Left lung (tissue), 4 donors: ENCODE measurements at regions not wholly inside any gene's neighbourhood (a gene's known extent, or its start where the extent isn't known, plus 50 kb on each side); places are given as distances from the start of the nearest gene placed in this dataset.
"Not testable (repeated sequence)": the region's sequence is repeated elsewhere in the genome, so short reads cannot be mapped to it uniquely, and the experiment has no call there.

Experiments
- ATAC-seq: fragments of 200-7000 bp; cut with Tn5 transposase; one replicate; pipeline ENCODE4 v1.9.1; 2020; ENCODE audit warnings: moderate library complexity
- DNase-seq, 4 donors: peaks; one replicate each; pipeline ENCODE4 v3.0.0-alpha.2; 2013 to 2020
- H3K27ac ChIP-seq, 2 donors: fragments of 200-600 bp; sonication (generic) in 1 of 2; one replicate each; pipeline versions ENCODE4 v1.5.0 to v1.8.0; 2020 to 2021
- H3K27me3 ChIP-seq, 2 donors: fragments of 200-600 bp; sonication (generic) in 1 of 2; one replicate each; pipeline versions ENCODE4 v1.5.0 to v1.8.0; 2020 to 2021
- H3K36me3 ChIP-seq, 2 donors: fragments of 200-600 bp; sonication (generic) in 1 of 2; one replicate each; pipeline versions ENCODE4 v1.5.0 to v1.8.0; 2020 to 2021
- H3K4me1 ChIP-seq, 2 donors: fragments of 200-600 bp; one replicate each; pipeline ENCODE4 v1.8.0; 2021
- H3K4me3 ChIP-seq, 2 donors: fragments of 200-600 bp; sonication (generic) in 1 of 2; one replicate each; pipeline versions ENCODE4 v1.5.0 to v1.8.0; 2020 to 2021; ENCODE audit warnings: mild to moderate bottlenecking in 1 of 2
- H3K9me3 ChIP-seq, 2 donors: fragments of 200-600 bp; sonication (generic) in 1 of 2; one replicate each; pipeline versions ENCODE4 v1.5.0 to v1.8.0; 2020 to 2021
- CTCF ChIP-seq, 2 donors: fragments of 200-600 bp; sonication (generic) in 1 of 2; IDR thresholded peaks; one replicate each; pipeline versions ENCODE4 v1.5.0 to v1.8.0; 2021; ENCODE audit warnings: antibody characterized with exemption in 2 of 2
- intact Hi-C, 2 donors: fragments of 100-400 bp; cut with DNase I; formaldehyde crosslinking; loops; one replicate each; pipeline versions ENCODE4 v1.11.2 to v1.14.2; 2022
- donor health status: DM: no; HTN: yes; CAD: no.
- donor health status: DM: no; HTN: no; CAD: no.

GRCh38 chr3:153783106-153783505 lies 338.1 kb upstream of the ARHGEF26 start:
- no peaks in the 10 kb centered on the region for H3K27me3 ChIP-seq
- TF ChIP-seq CTCF (IDR thresholded peaks at IDR 0.05), result no peak
- no peaks in the 10 kb centered on the region for H3K9me3 ChIP-seq
- no peak overlapping the region for H3K27ac ChIP-seq
- H3K4me1 ChIP-seq, result no peaks in the 10 kb centered on the region
- DNase-seq, result peak in 2 of 4 donors; percentile 49 to 72
- intact Hi-C loops, result no loop called here
- no peak for ATAC-seq
- no peaks in the 10 kb centered on the region for H3K36me3 ChIP-seq
- no peak overlapping the region for H3K4me3 ChIP-seq

DNA sequence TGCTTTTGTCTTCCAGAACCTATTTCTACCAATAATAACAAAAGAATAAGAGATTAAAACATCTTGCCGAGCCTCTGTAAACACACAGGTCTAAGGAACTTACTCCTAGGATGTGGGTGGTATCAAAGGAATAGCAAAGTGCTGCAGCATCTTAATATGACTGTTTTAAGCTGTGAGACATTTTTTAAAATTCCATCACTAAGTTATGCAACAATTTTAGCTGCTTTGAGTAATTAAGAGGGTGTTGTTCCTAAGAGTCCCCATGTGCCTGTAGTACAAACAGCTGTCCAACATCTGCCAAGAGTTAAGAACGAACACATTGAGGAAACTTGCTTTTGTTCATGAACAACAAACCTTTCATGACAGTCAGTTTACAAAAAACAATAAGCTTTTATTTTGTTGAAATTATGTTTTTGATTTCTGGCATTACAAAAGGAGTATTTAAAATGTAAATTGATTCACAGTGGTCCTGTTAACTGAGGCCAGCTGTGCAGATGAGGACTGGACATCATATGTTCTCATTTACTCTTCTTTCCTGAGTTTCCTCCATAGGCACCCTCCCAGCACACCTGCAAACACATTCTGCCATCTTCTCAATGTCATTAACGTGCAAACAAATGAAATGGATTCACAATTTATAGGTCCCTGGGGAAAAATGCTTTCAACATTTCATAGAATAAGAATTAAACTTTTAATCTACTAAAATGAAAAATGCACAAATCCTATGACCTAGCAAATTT lies 337.3 kb upstream of the ARHGEF26 start:
- Histone ChIP-seq H3K27ac (no peak overlapping the region), H3K4me3 (no peak overlapping the region), H3K36me3 (no peaks in the 10 kb centered on the region), H3K27me3 (no peaks in the 10 kb centered on the region), H3K4me1 (no peaks in the 10 kb centered on the region), H3K9me3 (no peaks in the 10 kb centered on the region)
- TF ChIP-seq CTCF (IDR thresholded peaks at IDR 0.05), result no peak
- ATAC-seq (no peak), DNase-seq (peak in 2 of 4 donors; percentile 54 to 65)
- intact Hi-C loops, result no loop called here

DNA sequence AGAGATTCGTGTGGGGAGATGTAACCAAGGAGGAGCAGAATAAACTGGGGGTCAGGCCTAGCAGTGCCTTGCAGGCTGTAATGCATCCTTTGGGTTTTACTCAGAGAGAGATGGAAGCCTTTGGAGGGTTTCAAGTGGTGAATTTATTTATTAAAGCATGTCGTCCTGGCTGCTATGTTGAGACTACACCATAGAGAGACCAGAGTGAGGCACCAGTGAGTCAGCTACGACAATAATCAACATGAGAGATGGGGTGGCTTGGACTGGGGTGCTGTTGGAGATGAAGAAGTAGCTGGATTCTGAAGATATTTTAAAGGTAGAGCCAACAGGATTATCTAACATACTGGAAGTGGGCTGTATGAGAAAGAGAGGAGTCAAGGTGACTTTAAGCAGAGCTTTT lies 335.3 kb upstream of the ARHGEF26 start:
- DNase-seq (no peak), ATAC-seq (no peak)
- intact Hi-C loops, result no loop called here
- H3K27ac ChIP-seq, result no peak overlapping the region
- no peak for TF ChIP-seq CTCF (IDR thresholded peaks at IDR 0.05)
- H3K36me3 ChIP-seq, result no peaks in the 10 kb centered on the region
- H3K4me3 ChIP-seq, result no peak overlapping the region
- no peaks in the 10 kb centered on the region for H3K4me1 ChIP-seq
- no peaks in the 10 kb centered on the region for H3K27me3 ChIP-seq
- H3K9me3 ChIP-seq, result no peaks in the 10 kb centered on the region

- Histone ChIP-seq H3K36me3 (no peaks in the 10 kb centered on the region), H3K27me3 (no peaks in the 10 kb centered on the region), H3K9me3 (no peaks in the 10 kb centered on the region), H3K4me1 (no peaks in the 10 kb centered on the region), H3K27ac (no peak overlapping the region), H3K4me3 (no peak overlapping the region)
- TF ChIP-seq CTCF (IDR thresholded peaks at IDR 0.05), result no peak
- ATAC-seq (no peak), DNase-seq (no peak)
- intact Hi-C loops, result no loop called here
Observed at GRCh38 chr3:153789380-153789779, 331.8 kb upstream of the ARHGEF26 start.

DNA sequence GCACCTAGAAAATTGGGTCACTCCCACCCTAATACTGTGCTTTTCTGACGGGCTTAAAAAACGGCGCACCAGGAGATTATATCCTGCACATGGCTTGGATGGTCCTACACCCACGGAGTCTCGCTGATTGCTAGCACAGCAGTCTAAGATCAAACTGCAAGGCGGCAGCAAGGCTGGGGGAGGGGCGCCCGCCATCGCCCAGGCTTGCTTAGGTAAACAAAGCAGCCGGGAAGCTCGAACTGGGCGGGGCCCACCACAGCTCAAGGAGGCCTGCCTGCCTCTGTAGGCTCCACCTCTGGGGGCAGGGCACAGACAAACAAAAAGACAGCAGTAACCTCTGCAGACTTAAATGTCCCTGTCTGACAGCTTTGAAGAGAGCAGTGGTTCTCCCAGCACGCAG lies 324.1 kb upstream of the ARHGEF26 start:
- H3K9me3 ChIP-seq, ATAC-seq, intact Hi-C loops, H3K4me3 ChIP-seq, H3K27me3 ChIP-seq, H3K4me1 ChIP-seq, H3K27ac ChIP-seq, H3K36me3 ChIP-seq: not testable (repeated sequence)
- peak in 1 of 4 donors; percentile 19 for DNase-seq

DNA sequence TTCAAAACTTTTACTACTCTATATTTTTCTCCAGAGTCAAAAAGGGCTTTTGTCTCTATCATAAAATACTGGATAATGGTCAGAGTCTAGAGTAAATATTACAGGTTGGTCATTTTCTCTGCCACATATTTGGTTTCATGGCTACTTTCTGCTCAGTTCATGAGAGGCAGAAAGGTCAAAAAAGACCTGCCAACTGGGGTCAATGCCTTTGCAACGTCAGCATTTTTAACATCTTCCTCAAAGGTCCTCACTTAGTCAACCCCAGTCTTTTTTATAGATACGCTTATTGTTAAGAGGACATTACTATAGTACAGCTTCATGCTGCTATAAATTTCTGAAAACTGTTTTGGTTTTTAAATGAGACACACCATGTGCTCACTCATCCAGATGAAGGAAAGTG lies 312.1 kb upstream of the ARHGEF26 start:
- intact Hi-C loops, result no loop called here
- DNase-seq, result no peak
- no peaks in the 10 kb centered on the region for H3K36me3 ChIP-seq
- H3K27me3 ChIP-seq, result no peaks in the 10 kb centered on the region
- no peaks in the 10 kb centered on the region for H3K4me1 ChIP-seq
- H3K9me3 ChIP-seq, result no peaks in the 10 kb centered on the region
- no peak for ATAC-seq
- no peak overlapping the region for H3K27ac ChIP-seq
- no peak overlapping the region for H3K4me3 ChIP-seq
- TF ChIP-seq CTCF (IDR thresholded peaks at IDR 0.05), result no peak
